GM11168 (cell line): ENCODE measurements at regions not wholly inside any gene's neighbourhood (a gene's known extent, or its start where the extent isn't known, plus 50 kb on each side); places are given as distances from the start of the nearest gene placed in this dataset.
"Not testable (repeated sequence)": the region's sequence is repeated elsewhere in the genome, so short reads cannot be mapped to it uniquely, and the experiment has no call there.

ENCODE experiments used
- in situ Hi-C: fragments of 300-500 bp; cut with MboI; formaldehyde crosslinking; loops from one replicate; pipeline ENCODE4 v1.12.0; 2022; ENCODE audit warnings: low sequenced_read_pairs; ENCODE audit not compliant: unreplicated experiment

DNA sequence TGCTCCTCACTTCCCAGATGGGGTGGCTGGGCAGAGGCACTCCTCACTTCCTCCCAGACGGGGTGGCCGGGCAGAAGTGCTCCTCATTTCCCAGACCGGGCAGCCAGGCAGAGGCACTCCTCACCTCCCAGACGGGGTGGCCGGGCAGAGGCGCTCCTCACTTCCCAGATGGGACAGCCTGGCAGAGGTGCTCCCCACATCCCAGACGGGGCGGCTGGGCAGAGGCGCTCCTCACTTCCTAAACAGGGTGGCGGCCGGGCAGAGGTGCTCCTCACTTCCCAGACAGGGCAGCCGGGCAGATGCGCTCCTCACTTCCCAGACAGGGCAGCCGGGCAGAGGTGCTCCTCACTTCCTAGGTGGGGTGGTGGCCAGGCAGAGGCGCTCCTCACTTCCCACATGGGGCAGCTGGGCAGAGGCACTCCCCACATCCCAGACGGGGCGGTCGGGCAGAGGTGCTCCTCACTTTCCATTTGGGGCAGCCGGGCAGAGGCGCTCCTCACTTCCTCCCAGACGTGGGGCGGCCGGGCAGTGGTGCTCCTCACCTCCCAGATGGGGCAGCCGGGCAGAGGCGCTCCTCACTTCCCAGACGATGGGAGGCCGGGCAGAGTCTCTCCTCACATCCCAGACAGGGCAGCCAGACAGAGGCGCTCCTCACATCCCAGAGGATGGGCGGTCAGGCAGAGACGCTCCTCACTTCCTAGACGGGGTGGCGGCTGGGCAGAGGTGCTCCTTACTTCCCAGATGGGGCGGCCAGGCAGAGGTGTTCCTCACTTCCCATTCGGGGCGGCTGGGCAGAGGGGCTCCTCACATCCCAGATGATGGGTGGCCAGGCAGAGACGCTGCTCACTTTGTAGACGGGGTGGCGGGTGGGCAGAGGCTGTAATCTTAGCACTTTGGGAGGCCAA lies 274.5 kb downstream of the LIPI start:
- in situ Hi-C loops: not testable (repeated sequence)

GRCh38 chr21:13935396-13936032 lies 275.2 kb downstream of the LIPI start:
- in situ Hi-C loops: not testable (repeated sequence)

DNA sequence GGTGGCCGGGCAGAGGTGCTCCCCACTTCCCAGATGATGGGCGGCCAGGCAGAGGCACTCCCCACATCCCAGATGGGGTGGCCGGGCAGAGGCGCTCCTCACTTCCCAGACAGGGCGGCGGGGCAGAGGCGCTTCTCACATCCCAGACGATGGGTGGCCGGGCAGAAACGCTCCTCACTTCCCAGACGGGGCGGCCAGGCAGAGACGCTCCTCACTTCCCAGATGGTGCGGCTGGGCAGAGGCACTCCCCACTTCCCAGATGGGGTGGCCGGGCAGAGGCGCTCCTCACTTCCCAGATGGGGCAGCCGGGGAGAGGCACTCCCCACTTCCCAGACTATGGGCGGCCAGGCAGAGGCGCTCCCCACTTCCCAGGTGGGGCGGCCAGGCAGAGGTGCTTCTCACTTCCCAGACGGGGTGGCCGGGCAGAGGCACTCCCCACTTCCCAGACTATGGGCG lies 275.8 kb downstream of the LIPI start:
- in situ Hi-C loops: not testable (repeated sequence)

- in situ Hi-C loops: not testable (repeated sequence)
These were observed 287.6 kb downstream of the LIPI start for GRCh38 chr21:13923175-13923574.

DNA sequence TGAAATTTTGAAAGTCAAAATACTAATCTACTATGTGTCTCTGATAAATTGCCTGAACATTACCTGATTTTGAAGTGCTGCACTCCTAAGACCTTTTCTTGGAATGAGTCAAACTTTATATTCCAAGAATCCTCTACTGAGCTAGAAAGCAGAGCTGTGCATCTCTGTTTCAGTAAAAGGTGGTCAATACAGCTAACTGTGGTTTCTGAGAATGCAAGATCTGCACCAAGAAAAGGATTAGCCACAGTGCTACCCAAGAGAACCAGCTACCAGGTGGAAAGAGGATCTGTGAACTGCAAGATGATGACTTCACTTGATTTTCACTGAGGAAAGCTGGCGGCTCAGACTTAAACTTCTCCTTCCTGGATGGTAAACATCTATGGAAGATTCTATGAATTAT lies 289.3 kb downstream of the LIPI start:
- in situ Hi-C loops: not testable (repeated sequence)

GRCh38 chr21:13907385-13907784 lies 297.8 kb downstream of the POTED start:
- in situ Hi-C loops: loop anchor here (10.0 kb wide), 1 partner anchor 347 kb away; no protein-coding TSS in a partner anchor

DNA sequence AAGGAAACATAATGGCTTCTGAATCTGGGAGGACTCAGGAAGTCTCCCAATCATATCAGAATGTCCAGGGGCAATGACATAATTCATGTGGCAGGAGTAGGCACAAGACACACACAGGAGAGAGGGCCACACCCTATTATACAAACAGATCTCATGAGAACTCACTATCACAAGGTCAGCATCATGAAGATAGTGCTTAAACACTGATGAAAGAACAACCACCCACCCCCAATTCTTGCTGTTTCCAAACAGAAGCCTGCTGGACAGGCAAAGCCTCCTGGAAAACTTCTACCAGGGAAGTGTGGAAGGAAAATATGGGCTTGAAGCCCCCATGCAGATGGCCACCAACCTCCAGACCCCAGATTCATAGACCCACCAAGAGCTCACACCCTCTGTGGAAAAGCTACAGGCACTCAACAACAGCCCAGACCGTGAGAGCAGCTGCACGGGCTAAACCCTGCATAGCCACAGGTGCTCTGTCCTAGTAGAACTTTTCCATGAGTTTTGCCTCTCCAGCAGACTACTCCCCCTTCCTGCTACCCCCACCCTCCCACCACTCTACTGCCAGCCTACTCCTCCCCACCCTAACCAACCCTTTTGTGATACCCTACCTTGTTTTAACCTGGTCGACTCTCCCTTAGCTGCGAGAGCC lies 287.1 kb downstream of the POTED start:
- in situ Hi-C loops: not testable (repeated sequence)

DNA sequence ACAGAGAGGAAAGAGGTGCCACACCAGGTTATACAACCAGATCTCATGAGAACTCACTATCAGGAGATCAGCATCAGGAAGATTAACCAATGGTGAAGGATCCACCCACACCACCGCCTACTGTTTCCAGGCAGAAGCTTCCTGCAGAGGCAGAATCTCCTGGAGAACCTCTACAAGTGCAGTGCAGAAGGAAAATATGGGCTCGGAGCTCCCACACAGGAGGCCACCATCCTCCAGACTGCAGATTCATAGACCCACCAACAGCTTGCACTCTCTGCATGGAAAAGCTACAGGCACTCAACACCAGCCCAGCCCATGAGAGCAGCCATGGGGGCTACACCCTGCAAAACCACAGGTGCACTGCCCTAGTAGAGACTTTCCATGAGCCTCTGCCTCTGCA lies 284.0 kb downstream of the POTED start:
- in situ Hi-C loops: not testable (repeated sequence)

DNA sequence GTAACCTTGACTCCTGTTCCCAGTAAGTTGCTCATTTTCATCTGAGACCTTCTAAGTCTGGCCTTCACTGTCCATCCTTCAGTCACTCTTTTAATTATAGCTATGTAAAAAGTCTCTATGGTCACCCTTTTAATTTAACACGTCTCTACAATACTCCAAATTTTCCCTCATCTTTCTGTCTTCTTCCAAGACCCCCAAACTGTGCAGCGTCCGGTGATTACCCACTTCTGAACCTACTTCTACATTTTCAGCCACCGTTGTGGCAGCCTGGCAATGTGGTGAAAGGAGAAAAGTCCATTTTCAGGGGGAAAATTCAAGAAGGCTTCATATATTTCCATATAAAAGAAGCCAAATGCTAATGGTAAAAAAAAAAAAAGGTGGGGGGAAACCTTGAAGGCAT lies 283.4 kb downstream of the POTED start:
- in situ Hi-C loops: not testable (repeated sequence)

- in situ Hi-C loops: not testable (repeated sequence)
These were observed 282.7 kb downstream of the POTED start for GRCh38 chr21:13892146-13892751.

DNA sequence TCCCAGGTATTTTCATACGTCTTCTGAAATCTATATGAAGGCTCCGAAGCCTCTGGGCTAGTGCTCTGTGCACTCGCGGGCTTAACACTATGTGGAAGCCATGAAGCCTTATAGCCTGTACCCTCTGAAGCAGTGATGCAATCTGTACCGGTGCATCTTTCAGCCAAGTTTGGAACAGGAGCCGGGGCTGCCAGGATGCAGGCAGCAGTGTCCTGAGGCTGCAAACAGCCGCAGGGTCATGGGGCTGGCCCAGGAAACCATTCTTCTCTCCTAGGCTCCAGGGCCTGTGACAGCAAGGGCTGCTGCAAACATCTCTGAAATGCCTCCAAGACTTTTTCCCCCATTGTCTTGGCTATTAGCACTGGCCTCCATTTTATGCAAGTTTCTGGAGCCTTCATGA lies 279.6 kb downstream of the POTED start:
- in situ Hi-C loops: not testable (repeated sequence)

- in situ Hi-C loops: not testable (repeated sequence)
These were observed 274.2 kb downstream of the POTED start for GRCh38 chr21:13883641-13884395.

DNA sequence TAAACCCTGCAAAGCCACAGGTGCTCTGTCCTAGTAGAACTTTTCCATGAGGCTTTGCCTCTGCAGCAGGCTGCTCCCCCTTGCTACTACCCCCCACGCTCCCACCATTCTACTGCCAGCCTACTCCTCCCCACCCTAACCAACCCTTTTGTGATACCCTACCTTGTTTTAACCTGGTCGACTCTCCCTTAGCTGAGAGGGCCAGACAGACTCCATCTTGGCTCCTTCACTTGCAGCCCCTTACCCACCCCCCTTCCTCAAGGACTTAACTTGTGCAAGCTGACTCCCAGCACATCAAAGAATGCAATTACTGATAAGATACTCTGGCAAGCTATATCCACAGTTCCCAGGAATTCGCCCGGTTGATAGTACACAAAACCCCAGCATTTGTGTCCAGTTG lies 267.9 kb downstream of the POTED start:
- in situ Hi-C loops: not testable (repeated sequence)

DNA sequence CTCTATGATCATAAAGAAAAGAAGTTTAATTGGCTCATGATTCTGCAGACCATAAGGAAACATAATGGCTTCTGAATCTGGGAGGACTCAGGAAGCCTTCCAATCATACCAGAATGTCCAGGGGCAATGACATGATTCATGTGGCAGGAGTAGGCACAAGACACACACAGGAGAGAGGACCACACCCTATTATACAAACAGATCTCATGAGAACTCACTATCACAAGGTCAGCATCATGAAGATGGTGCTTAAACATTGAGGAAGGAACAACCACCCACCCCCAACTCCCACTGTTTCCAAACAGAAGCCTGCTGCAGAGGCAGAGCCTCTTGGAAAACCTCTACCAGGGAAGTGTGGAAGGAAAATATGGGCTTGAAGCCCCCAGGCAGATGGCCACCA lies 267.4 kb downstream of the POTED start:
- in situ Hi-C loops: not testable (repeated sequence)

DNA sequence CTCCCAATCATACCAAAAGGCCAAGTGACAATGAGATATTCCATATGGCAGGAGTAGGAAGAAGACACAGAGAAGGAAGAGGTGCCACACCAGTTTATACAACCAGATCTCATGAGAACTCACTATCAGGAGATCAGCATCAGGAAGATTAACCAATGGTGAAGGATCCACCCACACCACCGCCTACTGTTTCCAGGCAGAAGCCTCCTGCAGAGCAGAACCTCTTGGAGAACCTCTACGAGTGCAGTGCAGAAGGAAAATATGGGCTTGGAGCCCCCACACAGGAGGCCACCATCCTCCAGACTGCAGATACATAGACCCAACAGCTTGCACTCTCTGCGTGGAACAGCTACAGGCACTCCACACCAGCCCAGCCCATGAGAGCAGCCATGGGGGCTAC lies 264.4 kb downstream of the POTED start:
- in situ Hi-C loops: not testable (repeated sequence)

DNA sequence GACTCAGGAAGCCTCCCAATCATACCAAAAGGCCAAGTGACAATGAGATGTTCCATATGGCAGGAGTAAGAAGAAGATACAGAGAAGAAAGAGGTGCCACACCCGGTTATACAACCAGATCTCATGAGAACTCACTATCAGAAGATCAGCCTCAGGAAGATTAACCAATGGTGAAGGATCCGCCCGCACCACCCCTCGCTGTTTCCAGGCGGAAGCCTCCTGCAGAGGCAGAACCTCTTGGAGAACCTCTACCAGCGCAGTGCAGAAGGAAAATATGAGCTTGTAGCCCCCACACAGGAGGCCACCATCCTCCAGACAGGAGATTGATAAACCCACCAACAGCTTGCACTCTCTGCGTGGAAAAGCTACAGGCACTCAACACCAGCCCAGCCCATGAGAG lies 245.1 kb downstream of the POTED start:
- in situ Hi-C loops: no loop called here

GRCh38 chr21:13850808-13851207 lies 241.2 kb downstream of the POTED start:
- in situ Hi-C loops: not testable (repeated sequence)

DNA sequence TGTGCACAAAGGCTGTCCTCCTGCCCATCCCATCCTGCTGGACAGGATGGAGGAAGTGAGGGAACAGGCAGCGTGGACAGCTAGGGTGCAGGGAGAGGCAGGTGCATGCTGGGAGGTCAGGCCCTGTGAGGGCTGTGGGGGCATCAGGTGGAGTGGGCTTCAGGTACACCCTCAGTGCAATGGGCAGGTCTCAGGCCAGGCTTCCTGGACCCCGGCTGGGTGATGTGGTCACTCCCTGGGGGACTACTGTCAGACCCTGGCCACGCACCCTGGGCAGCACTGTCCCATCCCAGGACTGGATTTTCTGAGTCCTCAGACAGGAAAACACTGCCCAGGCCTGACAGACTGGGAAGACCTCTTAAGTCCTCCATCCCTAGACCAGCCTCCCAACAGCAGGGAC lies 239.9 kb downstream of the POTED start:
- in situ Hi-C loops: loop anchor here (10.0 kb wide), 1 partner anchor 485 kb away; no protein-coding TSS in a partner anchor

- in situ Hi-C loops: loop anchor here (10.0 kb wide), 1 partner anchor 488 kb away; no protein-coding TSS in a partner anchor
These were observed 237.1 kb downstream of the POTED start for GRCh38 chr21:13846718-13847117.

DNA sequence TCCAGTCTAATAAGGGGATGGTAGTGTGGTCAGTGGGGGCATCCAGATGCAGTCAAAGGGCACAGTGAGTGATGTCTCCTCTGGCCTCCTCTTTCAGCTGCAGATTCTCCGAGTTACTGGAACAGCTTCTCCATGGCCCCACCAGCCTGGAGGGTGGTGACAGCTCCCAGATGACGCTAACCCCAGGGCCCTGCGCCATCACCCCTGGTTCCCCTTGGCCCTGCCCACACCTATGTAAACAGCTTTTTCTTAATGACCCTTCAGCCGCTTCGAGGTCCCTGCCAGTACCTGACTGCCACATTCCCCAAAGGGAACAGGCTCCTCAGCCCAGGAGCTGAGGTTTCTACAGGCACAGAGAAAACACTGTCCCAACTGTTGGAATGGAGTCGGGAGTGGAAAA lies 235.0 kb downstream of the POTED start:
- in situ Hi-C loops: loop anchor here (10.0 kb wide), 1 partner anchor 490 kb away; no protein-coding TSS in a partner anchor
